AG10803 (cell line): ENCODE measurements at regions not wholly inside any gene's neighbourhood (a gene's known extent, or its start where the extent isn't known, plus 50 kb on each side); places are given as distances from the start of the nearest gene placed in this dataset.
"Not testable (repeated sequence)": the region's sequence is repeated elsewhere in the genome, so short reads cannot be mapped to it uniquely, and the experiment has no call there.

Experiments
- DNase-seq: peaks from one replicate; pipeline ENCODE4 v3.0.0; 2010; ENCODE audit warnings: low read depth
- H3K4me3 ChIP-seq: 2 replicates; pipeline ENCODE4 v1.5.1; 2011; ENCODE audit warnings: mild to moderate bottlenecking, low read length, control low read depth
- CTCF ChIP-seq: conservative IDR thresholded peaks from 2 replicates; pipeline ENCODE4 v1.5.1; 2011; ENCODE audit warnings: mild to moderate bottlenecking, low read length, control low read depth, inconsistent platforms

- no peak overlapping the region for H3K4me3 ChIP-seq
- no peak for TF ChIP-seq CTCF
- DNase-seq, result no peak
Observed at GRCh38 chr3:188019727-188020126, 134.2 kb upstream of the LPP start.

GRCh38 chr3:188021041-188021440 lies 132.9 kb upstream of the LPP start:
- no peak for DNase-seq
- no peak for TF ChIP-seq CTCF
- H3K4me3 ChIP-seq, result no peak overlapping the region

- DNase-seq, result peak; percentile 50
- no peak for TF ChIP-seq CTCF
- no peak overlapping the region for H3K4me3 ChIP-seq
Observed at GRCh38 chr3:188021502-188022040, 132.4 kb upstream of the LPP start.

- DNase-seq, H3K4me3 ChIP-seq: not testable (repeated sequence)
Observed at GRCh38 chr3:188022902-188023301, 131.1 kb upstream of the LPP start.

GRCh38 chr3:188025555-188025954 lies 128.4 kb upstream of the LPP start:
- no peak for TF ChIP-seq CTCF
- H3K4me3 ChIP-seq, result no peak overlapping the region
- DNase-seq, result no peak

- H3K4me3 ChIP-seq, result no peak overlapping the region
- DNase-seq, result no peak
- no peak for TF ChIP-seq CTCF
Observed at GRCh38 chr3:188026191-188026968, 127.6 kb upstream of the LPP start.

- no peak for TF ChIP-seq CTCF
- H3K4me3 ChIP-seq, result no peak overlapping the region
- DNase-seq, result no peak
Observed at GRCh38 chr3:188031121-188031520, 122.8 kb upstream of the LPP start.
